ENCODE measurements at regions not wholly inside any gene's neighbourhood (a gene's known extent, or its start where the extent isn't known, plus 50 kb on each side); places are given as distances from the start of the nearest gene placed in this dataset.

DNA sequence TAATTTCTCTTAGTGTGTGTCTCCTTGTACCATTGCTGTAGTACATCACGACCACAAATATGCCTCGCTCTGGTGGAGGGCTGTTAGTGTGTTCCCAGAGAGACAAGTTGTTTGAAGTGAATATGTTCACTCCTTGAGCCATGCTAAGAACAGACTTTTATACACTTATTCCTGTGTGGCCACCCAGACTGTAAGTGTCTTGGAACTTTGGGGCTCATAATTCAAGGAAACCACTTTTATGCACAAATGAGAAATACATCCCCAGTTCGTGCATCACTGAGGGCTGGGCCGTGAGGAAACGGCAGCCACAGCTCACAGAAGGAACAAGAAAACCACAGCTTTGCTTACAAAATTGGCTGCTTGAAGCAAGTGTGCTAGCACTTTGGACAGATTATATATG is 362.2 kb upstream of the DDHD1 start:
- Histone ChIP-seq H3K4me3 (no peak overlapping the region), H2AFZ (no peak overlapping the region), H3K9me2 (ENCODE audit: insufficient read depth) (peaks cover 11% of the 10 kb centered on the region), H3K27me3 (ENCODE audit: insufficient read depth) (no peaks in the 10 kb centered on the region), H3K79me2 (replicated peaks; ENCODE audit: insufficient read depth) (no peaks in the 10 kb centered on the region), H3K27ac (ENCODE audit: low read depth) (no peak overlapping the region), H3K4me2 (no peak overlapping the region), H3K4me1 (ENCODE audit: insufficient read depth) (no peaks in the 10 kb centered on the region), H3K36me3 (ENCODE audit: insufficient read depth) (no peaks in the 10 kb centered on the region), H4K20me1 (replicated peaks; ENCODE audit: insufficient read depth) (no peaks in the 10 kb centered on the region), H3F3A (replicated peaks; ENCODE audit: low read depth) (no peaks in the 10 kb centered on the region)
- TF ChIP-seq ZNF114 (CRISPR knock-in tag; IDR thresholded peaks at IDR 0.05): no peak
- no peak for TF ChIP-seq CREB1 (CRISPR knock-in tag; IDR thresholded peaks at IDR 0.05; ENCODE audit: low read depth)
- TF ChIP-seq, protein P1, sequence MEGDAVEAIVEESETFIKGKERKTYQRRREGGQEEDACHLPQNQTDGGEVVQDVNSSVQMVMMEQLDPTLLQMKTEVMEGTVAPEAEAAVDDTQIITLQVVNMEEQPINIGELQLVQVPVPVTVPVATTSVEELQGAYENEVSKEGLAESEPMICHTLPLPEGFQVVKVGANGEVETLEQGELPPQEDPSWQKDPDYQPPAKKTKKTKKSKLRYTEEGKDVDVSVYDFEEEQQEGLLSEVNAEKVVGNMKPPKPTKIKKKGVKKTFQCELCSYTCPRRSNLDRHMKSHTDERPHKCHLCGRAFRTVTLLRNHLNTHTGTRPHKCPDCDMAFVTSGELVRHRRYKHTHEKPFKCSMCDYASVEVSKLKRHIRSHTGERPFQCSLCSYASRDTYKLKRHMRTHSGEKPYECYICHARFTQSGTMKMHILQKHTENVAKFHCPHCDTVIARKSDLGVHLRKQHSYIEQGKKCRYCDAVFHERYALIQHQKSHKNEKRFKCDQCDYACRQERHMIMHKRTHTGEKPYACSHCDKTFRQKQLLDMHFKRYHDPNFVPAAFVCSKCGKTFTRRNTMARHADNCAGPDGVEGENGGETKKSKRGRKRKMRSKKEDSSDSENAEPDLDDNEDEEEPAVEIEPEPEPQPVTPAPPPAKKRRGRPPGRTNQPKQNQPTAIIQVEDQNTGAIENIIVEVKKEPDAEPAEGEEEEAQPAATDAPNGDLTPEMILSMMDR (conservative IDR thresholded peaks at IDR 0.05; ENCODE audit: low read depth in 2 of 2): no peak
- TF ChIP-seq, protein P2, sequence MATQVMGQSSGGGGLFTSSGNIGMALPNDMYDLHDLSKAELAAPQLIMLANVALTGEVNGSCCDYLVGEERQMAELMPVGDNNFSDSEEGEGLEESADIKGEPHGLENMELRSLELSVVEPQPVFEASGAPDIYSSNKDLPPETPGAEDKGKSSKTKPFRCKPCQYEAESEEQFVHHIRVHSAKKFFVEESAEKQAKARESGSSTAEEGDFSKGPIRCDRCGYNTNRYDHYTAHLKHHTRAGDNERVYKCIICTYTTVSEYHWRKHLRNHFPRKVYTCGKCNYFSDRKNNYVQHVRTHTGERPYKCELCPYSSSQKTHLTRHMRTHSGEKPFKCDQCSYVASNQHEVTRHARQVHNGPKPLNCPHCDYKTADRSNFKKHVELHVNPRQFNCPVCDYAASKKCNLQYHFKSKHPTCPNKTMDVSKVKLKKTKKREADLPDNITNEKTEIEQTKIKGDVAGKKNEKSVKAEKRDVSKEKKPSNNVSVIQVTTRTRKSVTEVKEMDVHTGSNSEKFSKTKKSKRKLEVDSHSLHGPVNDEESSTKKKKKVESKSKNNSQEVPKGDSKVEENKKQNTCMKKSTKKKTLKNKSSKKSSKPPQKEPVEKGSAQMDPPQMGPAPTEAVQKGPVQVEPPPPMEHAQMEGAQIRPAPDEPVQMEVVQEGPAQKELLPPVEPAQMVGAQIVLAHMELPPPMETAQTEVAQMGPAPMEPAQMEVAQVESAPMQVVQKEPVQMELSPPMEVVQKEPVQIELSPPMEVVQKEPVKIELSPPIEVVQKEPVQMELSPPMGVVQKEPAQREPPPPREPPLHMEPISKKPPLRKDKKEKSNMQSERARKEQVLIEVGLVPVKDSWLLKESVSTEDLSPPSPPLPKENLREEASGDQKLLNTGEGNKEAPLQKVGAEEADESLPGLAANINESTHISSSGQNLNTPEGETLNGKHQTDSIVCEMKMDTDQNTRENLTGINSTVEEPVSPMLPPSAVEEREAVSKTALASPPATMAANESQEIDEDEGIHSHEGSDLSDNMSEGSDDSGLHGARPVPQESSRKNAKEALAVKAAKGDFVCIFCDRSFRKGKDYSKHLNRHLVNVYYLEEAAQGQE (IDR thresholded peaks at IDR 0.05; ENCODE audit: unreplicated experiment): no peak
- TF ChIP-seq POLR2AphosphoS5 (IDR thresholded peaks at IDR 0.05; ENCODE audit: low read depth): no peak
- TF ChIP-seq, protein P3, sequence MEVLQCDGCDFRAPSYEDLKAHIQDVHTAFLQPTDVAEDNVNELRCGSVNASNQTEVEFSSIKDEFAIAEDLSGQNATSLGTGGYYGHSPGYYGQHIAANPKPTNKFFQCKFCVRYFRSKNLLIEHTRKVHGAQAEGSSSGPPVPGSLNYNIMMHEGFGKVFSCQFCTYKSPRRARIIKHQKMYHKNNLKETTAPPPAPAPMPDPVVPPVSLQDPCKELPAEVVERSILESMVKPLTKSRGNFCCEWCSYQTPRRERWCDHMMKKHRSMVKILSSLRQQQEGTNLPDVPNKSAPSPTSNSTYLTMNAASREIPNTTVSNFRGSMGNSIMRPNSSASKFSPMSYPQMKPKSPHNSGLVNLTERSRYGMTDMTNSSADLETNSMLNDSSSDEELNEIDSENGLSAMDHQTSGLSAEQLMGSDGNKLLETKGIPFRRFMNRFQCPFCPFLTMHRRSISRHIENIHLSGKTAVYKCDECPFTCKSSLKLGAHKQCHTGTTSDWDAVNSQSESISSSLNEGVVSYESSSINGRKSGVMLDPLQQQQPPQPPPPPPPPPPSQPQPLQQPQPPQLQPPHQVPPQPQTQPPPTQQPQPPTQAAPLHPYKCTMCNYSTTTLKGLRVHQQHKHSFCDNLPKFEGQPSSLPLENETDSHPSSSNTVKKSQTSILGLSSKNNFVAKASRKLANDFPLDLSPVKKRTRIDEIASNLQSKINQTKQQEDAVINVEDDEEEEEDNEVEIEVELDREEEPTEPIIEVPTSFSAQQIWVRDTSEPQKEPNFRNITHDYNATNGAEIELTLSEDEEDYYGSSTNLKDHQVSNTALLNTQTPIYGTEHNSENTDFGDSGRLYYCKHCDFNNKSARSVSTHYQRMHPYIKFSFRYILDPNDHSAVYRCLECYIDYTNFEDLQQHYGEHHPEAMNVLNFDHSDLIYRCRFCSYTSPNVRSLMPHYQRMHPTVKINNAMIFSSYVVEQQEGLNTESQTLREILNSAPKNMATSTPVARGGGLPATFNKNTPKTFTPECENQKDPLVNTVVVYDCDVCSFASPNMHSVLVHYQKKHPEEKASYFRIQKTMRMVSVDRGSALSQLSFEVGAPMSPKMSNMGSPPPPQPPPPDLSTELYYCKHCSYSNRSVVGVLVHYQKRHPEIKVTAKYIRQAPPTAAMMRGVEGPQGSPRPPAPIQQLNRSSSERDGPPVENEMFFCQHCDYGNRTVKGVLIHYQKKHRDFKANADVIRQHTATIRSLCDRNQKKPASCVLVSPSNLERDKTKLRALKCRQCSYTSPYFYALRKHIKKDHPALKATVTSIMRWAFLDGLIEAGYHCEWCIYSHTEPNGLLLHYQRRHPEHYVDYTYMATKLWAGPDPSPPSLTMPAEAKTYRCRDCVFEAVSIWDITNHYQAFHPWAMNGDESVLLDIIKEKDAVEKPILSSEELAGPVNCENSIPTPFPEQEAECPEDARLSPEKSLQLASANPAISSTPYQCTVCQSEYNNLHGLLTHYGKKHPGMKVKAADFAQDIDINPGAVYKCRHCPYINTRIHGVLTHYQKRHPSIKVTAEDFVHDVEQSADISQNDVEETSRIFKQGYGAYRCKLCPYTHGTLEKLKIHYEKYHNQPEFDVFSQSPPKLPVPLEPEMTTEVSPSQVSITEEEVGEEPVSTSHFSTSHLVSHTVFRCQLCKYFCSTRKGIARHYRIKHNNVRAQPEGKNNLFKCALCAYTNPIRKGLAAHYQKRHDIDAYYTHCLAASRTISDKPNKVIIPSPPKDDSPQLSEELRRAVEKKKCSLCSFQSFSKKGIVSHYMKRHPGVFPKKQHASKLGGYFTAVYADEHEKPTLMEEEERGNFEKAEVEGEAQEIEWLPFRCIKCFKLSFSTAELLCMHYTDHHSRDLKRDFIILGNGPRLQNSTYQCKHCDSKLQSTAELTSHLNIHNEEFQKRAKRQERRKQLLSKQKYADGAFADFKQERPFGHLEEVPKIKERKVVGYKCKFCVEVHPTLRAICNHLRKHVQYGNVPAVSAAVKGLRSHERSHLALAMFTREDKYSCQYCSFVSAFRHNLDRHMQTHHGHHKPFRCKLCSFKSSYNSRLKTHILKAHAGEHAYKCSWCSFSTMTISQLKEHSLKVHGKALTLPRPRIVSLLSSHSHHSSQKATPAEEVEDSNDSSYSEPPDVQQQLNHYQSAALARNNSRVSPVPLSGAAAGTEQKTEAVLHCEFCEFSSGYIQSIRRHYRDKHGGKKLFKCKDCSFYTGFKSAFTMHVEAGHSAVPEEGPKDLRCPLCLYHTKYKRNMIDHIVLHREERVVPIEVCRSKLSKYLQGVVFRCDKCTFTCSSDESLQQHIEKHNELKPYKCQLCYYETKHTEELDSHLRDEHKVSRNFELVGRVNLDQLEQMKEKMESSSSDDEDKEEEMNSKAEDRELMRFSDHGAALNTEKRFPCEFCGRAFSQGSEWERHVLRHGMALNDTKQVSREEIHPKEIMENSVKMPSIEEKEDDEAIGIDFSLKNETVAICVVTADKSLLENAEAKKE (CRISPR knock-in tag; IDR thresholded peaks at IDR 0.05): no peak
- TF ChIP-seq ZNF331 (CRISPR knock-in tag; IDR thresholded peaks at IDR 0.05; ENCODE audit: low read depth): no peak
- TF ChIP-seq STAT1 (IDR thresholded peaks at IDR 0.05; ENCODE audit: unreplicated experiment): no peak
- no peak for TF ChIP-seq NANOG (IDR thresholded peaks at IDR 0.05; ENCODE audit: borderline replicate concordance)
- no peak for TF ChIP-seq EZH2 (IDR thresholded peaks at IDR 0.05; ENCODE audit: low read depth, unreplicated experiment)
- DNase-seq (ENCODE audit: low spot score): no peak
- Mint-ChIP-seq H3K27ac (no peak overlapping the region), H3K27me3 (ENCODE audit: insufficient read depth, low read depth, poor library complexity) (no peaks in the 10 kb centered on the region), H3K9me3 (no peaks in the 10 kb centered on the region), H3K4me3 (no peak overlapping the region), H3K4me1 (no peaks in the 10 kb centered on the region), H3K36me3 (ENCODE audit: low read depth) (no peaks in the 10 kb centered on the region)
- no peak for ATAC-seq

All from GM23338 (cell line).